ENCODE measurements at regions not wholly inside any gene's neighbourhood (a gene's known extent, or its start where the extent isn't known, plus 50 kb on each side); places are given as distances from the start of the nearest gene placed in this dataset.

DNA sequence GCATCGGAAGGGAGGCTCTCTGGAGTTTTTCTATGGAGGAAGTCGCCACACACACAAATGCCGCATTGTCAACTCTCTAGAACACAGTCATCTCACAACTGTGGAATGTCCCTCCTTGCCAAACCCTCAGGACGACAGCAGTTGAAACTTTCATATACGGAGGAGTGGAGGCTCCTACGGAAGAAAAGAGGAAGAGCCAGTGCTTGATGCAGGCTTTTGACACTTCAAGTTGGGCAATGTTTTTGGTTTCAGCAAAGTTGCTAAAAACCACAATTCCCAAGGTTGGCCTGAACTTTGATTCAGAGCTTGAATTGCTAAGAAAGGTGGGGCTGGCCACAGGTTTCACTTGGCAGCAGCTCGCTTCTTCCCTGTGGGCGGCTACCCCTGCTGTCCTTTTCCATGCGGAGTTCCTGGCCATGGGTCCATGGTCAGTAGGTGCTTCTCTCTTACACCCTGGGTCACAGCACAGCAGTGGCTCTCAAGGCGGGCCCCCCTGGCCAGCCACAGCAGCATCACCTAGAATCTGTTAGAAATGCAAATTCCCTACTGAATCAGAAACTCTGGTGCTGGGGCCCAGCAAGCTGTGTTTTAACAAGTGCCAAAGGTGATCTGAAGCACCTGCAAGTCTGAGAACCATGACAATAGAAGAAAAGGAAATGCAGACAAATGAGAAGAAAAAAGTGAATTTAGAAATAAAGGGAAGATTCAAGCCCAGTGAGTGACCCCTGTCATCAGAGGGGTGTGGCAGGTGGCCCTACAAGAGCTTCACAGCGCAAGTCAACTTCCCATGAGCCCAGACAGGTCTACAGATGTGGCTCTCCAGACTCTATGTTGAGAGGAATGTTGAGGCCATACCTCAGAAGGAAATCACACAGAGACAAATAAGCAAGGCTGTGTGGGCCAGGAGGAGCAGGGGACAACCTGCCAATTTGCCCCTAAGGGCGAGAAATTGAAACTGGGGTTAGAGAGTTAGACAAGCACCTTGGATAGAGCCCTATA lies 856.4 kb downstream of the RNF144A start:
- TF ChIP-seq REST (IDR thresholded peaks at IDR 0.05; ENCODE audit: insufficient read depth in 1 of 2, low read depth in 2 of 2, low read length in 2 of 2) (no peak), SIN3A (IDR thresholded peaks at IDR 0.05; ENCODE audit: borderline replicate concordance, insufficient read depth, low read length) (no peak), TAF1 (IDR thresholded peaks at IDR 0.05; ENCODE audit: borderline replicate concordance, insufficient read depth, low read length) (no peak), POLR2AphosphoS5 (IDR thresholded peaks at IDR 0.05; ENCODE audit: low read depth, low read length) (no peak), FOXP2 (optimal IDR thresholded peaks at IDR 0.05; ENCODE audit: borderline replicate concordance, extremely low read depth, extremely low read length, insufficient read depth) (no peak)
